HG03558 (cell line): ENCODE measurements at regions not wholly inside any gene's neighbourhood (a gene's known extent, or its start where the extent isn't known, plus 50 kb on each side); places are given as distances from the start of the nearest gene placed in this dataset.

Experiments
- ATAC-seq: cut with Tn5 transposase; IDR thresholded peaks from one replicate; pipeline ENCODE4 v1.9.1; 2021; ENCODE audit warnings: moderate number of reproducible peaks; ENCODE audit not compliant: unreplicated experiment; ENCODE audit errors: extremely low read depth

GRCh38 chr3:18054625-18055024 lies 312.2 kb upstream of the TBC1D5 start:
- ATAC-seq = no peak

- no peak for ATAC-seq
Observed at GRCh38 chr3:18051306-18051705, 308.9 kb upstream of the TBC1D5 start.

- ATAC-seq = no peak
Observed at GRCh38 chr3:18049096-18049495, 306.7 kb upstream of the TBC1D5 start.

- ATAC-seq = no peak
Observed at GRCh38 chr3:18047052-18047451, 304.6 kb upstream of the TBC1D5 start.

- no peak for ATAC-seq
Observed at GRCh38 chr3:18046131-18046915, 303.9 kb upstream of the TBC1D5 start.

GRCh38 chr3:18044971-18045880 lies 302.8 kb upstream of the TBC1D5 start:
- no peak for ATAC-seq

- ATAC-seq = no peak
Observed at GRCh38 chr3:18044191-18044590, 301.8 kb upstream of the TBC1D5 start.

- ATAC-seq = no peak
Observed at GRCh38 chr3:18036450-18036815, 294.0 kb upstream of the TBC1D5 start.

- no peak for ATAC-seq
Observed at GRCh38 chr3:18035641-18036449, 293.4 kb upstream of the TBC1D5 start.

- ATAC-seq = no peak
Observed at GRCh38 chr3:18033581-18034108, 291.2 kb upstream of the TBC1D5 start.

- ATAC-seq = no peak
Observed at GRCh38 chr3:18030371-18030870, 288.0 kb upstream of the TBC1D5 start.

GRCh38 chr3:18027161-18027939 lies 284.9 kb upstream of the TBC1D5 start:
- ATAC-seq = no peak

GRCh38 chr3:18024715-18025114 lies 282.3 kb upstream of the TBC1D5 start:
- ATAC-seq = no peak

- no peak for ATAC-seq
Observed at GRCh38 chr3:18019161-18019495, 276.7 kb upstream of the TBC1D5 start.

- ATAC-seq = no peak
Observed at GRCh38 chr3:18018491-18019160, 276.2 kb upstream of the TBC1D5 start.

GRCh38 chr3:18016366-18016765 lies 273.9 kb upstream of the TBC1D5 start:
- ATAC-seq = no peak

- ATAC-seq = no peak
Observed at GRCh38 chr3:18012933-18013332, 270.5 kb upstream of the TBC1D5 start.

GRCh38 chr3:18012436-18012835 lies 270.0 kb upstream of the TBC1D5 start:
- ATAC-seq = no peak

GRCh38 chr3:18011387-18011786 lies 269.0 kb upstream of the TBC1D5 start:
- no peak for ATAC-seq
